SH-SY5Y (cell line): ENCODE measurements at regions not wholly inside any gene's neighbourhood (a gene's known extent, or its start where the extent isn't known, plus 50 kb on each side); places are given as distances from the start of the nearest gene placed in this dataset.

Source experiments
- GATA2 ChIP-seq: IDR thresholded peaks from 2 replicates; pipeline ENCODE4 v1.6.1; 2011; ENCODE audit warnings: mild to moderate bottlenecking, low read depth, low read length
- GATA3 ChIP-seq: IDR thresholded peaks from 2 replicates; pipeline ENCODE4 v1.6.1; 2011; ENCODE audit warnings: low read depth, mild to moderate bottlenecking, low read length, moderate library complexity

DNA sequence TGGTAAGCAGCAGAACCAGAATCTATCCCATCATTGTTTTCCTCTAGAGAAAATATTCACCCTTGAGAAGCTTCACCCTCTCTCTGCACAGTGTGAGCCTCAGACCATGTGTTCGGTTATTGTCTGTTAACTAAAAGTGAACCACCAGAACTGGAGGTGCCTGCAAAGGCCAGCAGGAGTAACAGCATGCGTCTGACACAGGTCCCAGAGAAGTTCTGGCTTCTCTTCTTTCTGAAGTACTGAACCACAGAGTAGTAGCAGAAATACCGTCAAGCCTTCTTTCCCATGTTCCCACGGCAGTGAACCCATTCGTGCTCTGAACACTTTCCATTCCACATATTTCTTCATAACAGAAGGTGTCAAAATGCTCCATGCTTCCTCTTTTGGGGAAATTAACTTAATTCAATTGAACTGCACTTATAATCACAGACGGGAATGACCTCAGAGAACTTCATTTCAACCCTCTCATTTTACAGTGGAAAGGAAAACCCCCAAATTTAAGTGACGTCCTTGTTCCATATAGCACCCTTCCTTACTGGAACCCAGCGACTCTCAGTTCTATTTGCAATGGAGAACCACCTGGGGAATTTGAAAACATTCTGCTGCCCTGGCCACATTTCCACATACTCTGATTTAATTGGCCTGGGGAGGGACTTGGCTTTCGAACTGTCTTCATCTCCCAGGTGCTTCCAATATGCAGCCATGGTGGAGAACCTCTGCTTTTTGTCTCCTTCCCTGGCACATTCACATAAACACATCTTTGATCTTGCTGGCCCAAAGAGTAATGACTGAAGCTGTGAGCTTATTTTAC, 519.1 kb downstream of the RNF144A start:
- no peak for TF ChIP-seq GATA2
- no peak for TF ChIP-seq GATA3
